Nephron (organoid): ENCODE measurements at regions not wholly inside any gene's neighbourhood (a gene's known extent, or its start where the extent isn't known, plus 50 kb on each side); places are given as distances from the start of the nearest gene placed in this dataset.
A peak's percentile ranks its signal among the peaks of the same experiment; 100 is the strongest.

ENCODE experiments used
- H3K27ac Mint-ChIP-seq, 3 experiments: 2 replicates each; pipeline ENCODE4 v1.8.0; 2020; ENCODE audit warnings: mixed read lengths in 3 of 3, mild to moderate bottlenecking in 2 of 3, moderate library complexity in 1 of 3
- H3K27me3 Mint-ChIP-seq: 2 replicates; pipeline ENCODE4 v1.8.0; 2021; ENCODE audit warnings: low read depth, mild to moderate bottlenecking, moderate library complexity, mixed read lengths
- H3K36me3 Mint-ChIP-seq: 2 replicates; pipeline ENCODE4 v1.8.0; 2020; ENCODE audit warnings: low read depth, mixed read lengths
- H3K4me1 Mint-ChIP-seq: 2 replicates; pipeline ENCODE4 v1.8.0; 2020; ENCODE audit warnings: mixed read lengths
- H3K4me3 Mint-ChIP-seq, 3 experiments: 2 replicates each; pipeline ENCODE4 v1.8.0; 2020; ENCODE audit warnings: mild to moderate bottlenecking in 3 of 3, mixed read lengths in 3 of 3, moderate library complexity in 2 of 3
- H3K9me3 Mint-ChIP-seq: 2 replicates; pipeline ENCODE4 v1.8.0; 2020; ENCODE audit warnings: mixed read lengths
- CTCF ChIP-seq, 3 experiments: fragments of 200-600 bp; sonication (generic); IDR thresholded peaks; one replicate each; pipeline ENCODE4 v1.5.0; 2021; ENCODE audit warnings: antibody characterized with exemption in 3 of 3; ENCODE audit not compliant: unreplicated experiment in 3 of 3

DNA sequence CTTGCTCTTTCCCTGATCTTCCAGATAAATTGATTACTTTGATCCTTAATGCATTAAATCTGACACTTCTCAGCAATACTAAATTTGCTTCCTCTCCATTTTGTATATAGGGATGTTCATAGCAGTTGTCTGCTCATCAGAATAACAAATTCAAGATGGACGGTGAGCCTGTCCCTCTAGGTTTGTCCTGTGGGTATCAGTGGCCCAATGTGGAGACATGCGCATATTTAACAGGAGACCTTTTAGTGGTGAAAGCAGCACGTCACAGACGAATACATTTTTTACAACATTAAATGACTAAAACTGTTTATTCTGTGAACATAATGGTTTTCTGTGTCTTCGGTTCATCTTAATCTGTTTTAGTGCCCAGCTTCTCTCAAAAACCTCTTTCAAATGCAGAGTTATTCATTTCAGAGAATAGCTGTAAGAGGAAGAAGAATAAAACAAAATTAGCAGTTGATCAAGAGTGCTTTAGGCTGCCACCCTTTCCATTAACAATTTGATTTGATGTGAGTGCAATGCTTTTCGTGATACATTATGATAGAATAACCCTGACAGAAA is 1970.4 kb upstream of the WWC1 start:
- Mint-ChIP-seq H3K4me3 (no peak overlapping the region), H3K9me3 (no peaks in the 10 kb centered on the region), H3K27ac (no peak overlapping the region), H3K36me3 (no peaks in the 10 kb centered on the region), H3K4me1 (no peaks in the 10 kb centered on the region), H3K27me3 (no peaks in the 10 kb centered on the region)
- no peak for TF ChIP-seq CTCF (IDR thresholded peaks at IDR 0.05; ENCODE audit: unreplicated experiment in 3 of 3)

GRCh38 chr5:166324372-166324771 is 1967.1 kb upstream of the WWC1 start:
- no peak for TF ChIP-seq CTCF (IDR thresholded peaks at IDR 0.05; ENCODE audit: unreplicated experiment in 3 of 3)
- Mint-ChIP-seq H3K9me3 (no peaks in the 10 kb centered on the region), H3K27ac (peak overlapping the region in 1 of 3 experiments; percentile 76), H3K36me3 (no peaks in the 10 kb centered on the region), H3K4me3 (no peak overlapping the region), H3K27me3 (no peaks in the 10 kb centered on the region), H3K4me1 (no peaks in the 10 kb centered on the region)

- no peak overlapping the region for H3K4me3 Mint-ChIP-seq
- no peaks in the 10 kb centered on the region for H3K9me3 Mint-ChIP-seq
- H3K27ac Mint-ChIP-seq, result peak overlapping the region; percentile 12 to 90 (median 86)
- H3K4me1 Mint-ChIP-seq, result no peaks in the 10 kb centered on the region
- no peaks in the 10 kb centered on the region for H3K27me3 Mint-ChIP-seq
- no peak for TF ChIP-seq CTCF (IDR thresholded peaks at IDR 0.05; ENCODE audit: unreplicated experiment in 3 of 3)
- H3K36me3 Mint-ChIP-seq, result no peaks in the 10 kb centered on the region
Measured at GRCh38 chr5:166329149-166329800, 1962.2 kb upstream of the WWC1 start.

DNA sequence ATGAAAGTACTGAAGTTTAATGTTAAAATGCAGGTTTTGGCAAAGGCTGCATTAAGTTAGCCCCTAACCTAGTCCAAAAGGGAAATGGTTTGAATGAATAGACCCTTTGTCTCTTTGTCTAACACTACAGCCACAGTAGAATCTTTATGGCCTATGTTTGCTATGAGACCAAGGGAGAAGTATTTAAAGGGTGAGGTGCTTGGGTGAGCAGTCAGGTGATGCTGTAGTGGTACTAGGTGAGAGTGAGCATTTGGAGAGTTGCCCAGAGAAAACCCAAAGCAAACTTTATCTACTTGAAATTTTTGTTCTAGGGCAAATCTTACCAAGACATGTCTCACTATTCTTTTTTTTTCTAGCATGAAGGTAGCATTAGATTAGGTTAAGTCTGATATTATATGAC is 1961.4 kb upstream of the WWC1 start:
- H3K9me3 Mint-ChIP-seq, result peaks cover under 1% of the 10 kb centered on the region
- H3K27ac Mint-ChIP-seq, result peak overlapping the region; percentile 12 to 90 (median 86)
- TF ChIP-seq CTCF (IDR thresholded peaks at IDR 0.05; ENCODE audit: unreplicated experiment in 3 of 3), result no peak
- no peak overlapping the region for H3K4me3 Mint-ChIP-seq
- no peaks in the 10 kb centered on the region for H3K4me1 Mint-ChIP-seq
- no peaks in the 10 kb centered on the region for H3K36me3 Mint-ChIP-seq
- no peaks in the 10 kb centered on the region for H3K27me3 Mint-ChIP-seq

DNA sequence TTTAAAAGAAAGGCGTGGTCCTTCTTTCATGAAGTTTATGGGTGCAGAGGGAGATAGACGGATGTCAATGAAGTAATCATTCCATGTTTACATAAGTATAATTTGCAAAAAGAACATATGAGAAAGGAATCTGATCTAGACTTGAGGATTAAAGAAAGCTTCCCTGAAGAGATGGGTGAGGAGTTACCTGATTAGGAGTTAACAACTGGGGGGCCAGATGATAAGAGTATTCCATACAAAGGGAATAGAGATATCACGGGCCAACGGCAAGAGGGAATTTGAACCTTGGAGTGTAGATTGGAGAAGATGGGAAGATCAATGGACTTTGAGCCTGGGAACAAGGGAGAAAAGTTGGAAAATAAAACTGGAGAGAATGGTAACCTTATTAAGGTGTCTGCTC is 1959.9 kb upstream of the WWC1 start:
- Mint-ChIP-seq H3K4me1 (no peaks in the 10 kb centered on the region), H3K27me3 (no peaks in the 10 kb centered on the region), H3K36me3 (no peaks in the 10 kb centered on the region), H3K9me3 (peaks cover 3% of the 10 kb centered on the region), H3K4me3 (no peak overlapping the region), H3K27ac (no peak overlapping the region)
- TF ChIP-seq CTCF (IDR thresholded peaks at IDR 0.05; ENCODE audit: unreplicated experiment in 3 of 3), result no peak

GRCh38 chr5:166338801-166339200 is 1952.6 kb upstream of the WWC1 start:
- Mint-ChIP-seq H3K36me3 (no peaks in the 10 kb centered on the region), H3K27me3 (no peaks in the 10 kb centered on the region), H3K4me3 (no peak overlapping the region), H3K9me3 (peaks cover 3% of the 10 kb centered on the region), H3K27ac (no peak overlapping the region), H3K4me1 (no peaks in the 10 kb centered on the region)
- no peak for TF ChIP-seq CTCF (IDR thresholded peaks at IDR 0.05; ENCODE audit: unreplicated experiment in 3 of 3)
